ENCODE measurements at regions not wholly inside any gene's neighbourhood (a gene's known extent, or its start where the extent isn't known, plus 50 kb on each side); places are given as distances from the start of the nearest gene placed in this dataset.

DNA sequence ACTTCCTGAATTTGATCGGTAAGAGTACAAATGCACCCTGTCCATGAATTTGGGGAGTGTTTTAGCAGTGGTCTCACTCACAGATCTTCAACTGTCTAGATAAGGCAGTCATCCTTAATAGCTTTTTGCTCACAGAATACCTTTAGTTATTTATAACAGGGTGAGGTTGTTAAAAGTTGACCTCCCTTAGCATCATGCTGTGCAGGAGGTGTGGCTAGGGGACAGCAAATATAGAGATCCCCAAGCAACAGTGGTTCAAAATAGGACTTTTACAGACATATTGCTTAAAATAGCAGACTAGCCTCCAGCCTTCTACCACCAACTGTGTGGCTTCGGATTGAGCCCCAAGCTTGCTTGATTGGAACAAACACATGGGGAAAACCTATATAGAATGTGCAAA, 724.4 kb downstream of the TLE1 start:
- Histone ChIP-seq H3K27me3 (ENCODE audit: control insufficient read depth, insufficient read depth, low read length) (no peaks in the 10 kb centered on the region), H3K27ac (ENCODE audit: low read length) (no peak overlapping the region), H3K9me3 (ENCODE audit: control insufficient read depth, insufficient read depth, low read depth, low read length) (no peaks in the 10 kb centered on the region), H3K36me3 (ENCODE audit: control insufficient read depth, insufficient read depth, low read length) (no peaks in the 10 kb centered on the region), H3K4me1 (ENCODE audit: control insufficient read depth, insufficient read depth, low read length) (no peaks in the 10 kb centered on the region), H3K4me3 (ENCODE audit: low read depth in 2 of 2, low read length in 2 of 2) (no peak overlapping the region)
- no peak for DNase-seq (ENCODE audit: low read depth, low spot score)
- BruUV-seq (replicated peaks), result no TSS peak
- intact Hi-C loops (cut with micrococcal nuclease; ENCODE audit: unreplicated experiment) (no loop called here), in situ Hi-C loops (cut with HindIII; ENCODE audit: low pct_unique_long_range_greater_than_20kb, low sequenced_read_pairs) (no loop called here)
- ChIA-PET CTCF (no interaction called here), POLR2A (no interaction called here)
- ATAC-seq, result no peak
- TF ChIP-seq, protein P1, sequence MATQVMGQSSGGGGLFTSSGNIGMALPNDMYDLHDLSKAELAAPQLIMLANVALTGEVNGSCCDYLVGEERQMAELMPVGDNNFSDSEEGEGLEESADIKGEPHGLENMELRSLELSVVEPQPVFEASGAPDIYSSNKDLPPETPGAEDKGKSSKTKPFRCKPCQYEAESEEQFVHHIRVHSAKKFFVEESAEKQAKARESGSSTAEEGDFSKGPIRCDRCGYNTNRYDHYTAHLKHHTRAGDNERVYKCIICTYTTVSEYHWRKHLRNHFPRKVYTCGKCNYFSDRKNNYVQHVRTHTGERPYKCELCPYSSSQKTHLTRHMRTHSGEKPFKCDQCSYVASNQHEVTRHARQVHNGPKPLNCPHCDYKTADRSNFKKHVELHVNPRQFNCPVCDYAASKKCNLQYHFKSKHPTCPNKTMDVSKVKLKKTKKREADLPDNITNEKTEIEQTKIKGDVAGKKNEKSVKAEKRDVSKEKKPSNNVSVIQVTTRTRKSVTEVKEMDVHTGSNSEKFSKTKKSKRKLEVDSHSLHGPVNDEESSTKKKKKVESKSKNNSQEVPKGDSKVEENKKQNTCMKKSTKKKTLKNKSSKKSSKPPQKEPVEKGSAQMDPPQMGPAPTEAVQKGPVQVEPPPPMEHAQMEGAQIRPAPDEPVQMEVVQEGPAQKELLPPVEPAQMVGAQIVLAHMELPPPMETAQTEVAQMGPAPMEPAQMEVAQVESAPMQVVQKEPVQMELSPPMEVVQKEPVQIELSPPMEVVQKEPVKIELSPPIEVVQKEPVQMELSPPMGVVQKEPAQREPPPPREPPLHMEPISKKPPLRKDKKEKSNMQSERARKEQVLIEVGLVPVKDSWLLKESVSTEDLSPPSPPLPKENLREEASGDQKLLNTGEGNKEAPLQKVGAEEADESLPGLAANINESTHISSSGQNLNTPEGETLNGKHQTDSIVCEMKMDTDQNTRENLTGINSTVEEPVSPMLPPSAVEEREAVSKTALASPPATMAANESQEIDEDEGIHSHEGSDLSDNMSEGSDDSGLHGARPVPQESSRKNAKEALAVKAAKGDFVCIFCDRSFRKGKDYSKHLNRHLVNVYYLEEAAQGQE (IDR thresholded peaks at IDR 0.05; ENCODE audit: insufficient read depth in 1 of 2, low read depth in 2 of 2, low read length in 1 of 2), result no peak
- TF ChIP-seq TCF7L2 (IDR thresholded peaks at IDR 0.05; ENCODE audit: low read depth, low read length) (no peak), POLR2AphosphoS5 (IDR thresholded peaks at IDR 0.05; ENCODE audit: low read depth, low read length) (no peak), SIN3A (IDR thresholded peaks at IDR 0.05; ENCODE audit: borderline replicate concordance, insufficient read depth, low read depth, low read length) (no peak)
- TF ChIP-seq, protein P2, sequence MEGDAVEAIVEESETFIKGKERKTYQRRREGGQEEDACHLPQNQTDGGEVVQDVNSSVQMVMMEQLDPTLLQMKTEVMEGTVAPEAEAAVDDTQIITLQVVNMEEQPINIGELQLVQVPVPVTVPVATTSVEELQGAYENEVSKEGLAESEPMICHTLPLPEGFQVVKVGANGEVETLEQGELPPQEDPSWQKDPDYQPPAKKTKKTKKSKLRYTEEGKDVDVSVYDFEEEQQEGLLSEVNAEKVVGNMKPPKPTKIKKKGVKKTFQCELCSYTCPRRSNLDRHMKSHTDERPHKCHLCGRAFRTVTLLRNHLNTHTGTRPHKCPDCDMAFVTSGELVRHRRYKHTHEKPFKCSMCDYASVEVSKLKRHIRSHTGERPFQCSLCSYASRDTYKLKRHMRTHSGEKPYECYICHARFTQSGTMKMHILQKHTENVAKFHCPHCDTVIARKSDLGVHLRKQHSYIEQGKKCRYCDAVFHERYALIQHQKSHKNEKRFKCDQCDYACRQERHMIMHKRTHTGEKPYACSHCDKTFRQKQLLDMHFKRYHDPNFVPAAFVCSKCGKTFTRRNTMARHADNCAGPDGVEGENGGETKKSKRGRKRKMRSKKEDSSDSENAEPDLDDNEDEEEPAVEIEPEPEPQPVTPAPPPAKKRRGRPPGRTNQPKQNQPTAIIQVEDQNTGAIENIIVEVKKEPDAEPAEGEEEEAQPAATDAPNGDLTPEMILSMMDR (IDR thresholded peaks at IDR 0.05), result no peak

DNA sequence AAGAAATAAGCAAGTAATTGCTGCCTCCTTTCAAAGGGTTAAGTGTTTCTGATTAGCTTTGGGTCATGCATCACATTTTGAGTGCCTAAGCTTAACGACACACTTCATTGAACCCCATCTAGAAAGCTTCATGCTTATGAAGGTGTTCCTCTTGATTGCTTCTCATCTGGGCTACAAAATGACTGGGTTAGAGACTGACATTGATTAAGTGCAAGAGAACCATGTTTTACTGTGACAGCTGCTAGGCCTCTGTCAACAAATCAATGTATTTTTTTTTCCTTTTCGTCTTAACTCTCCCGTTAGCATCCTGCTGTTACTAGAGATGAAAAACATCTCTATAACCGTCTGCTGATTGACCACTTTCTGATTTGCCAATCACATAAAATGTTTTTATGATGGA, 725.0 kb downstream of the TLE1 start:
- Histone ChIP-seq H3K4me3 (ENCODE audit: low read depth in 2 of 2, low read length in 2 of 2) (no peak overlapping the region), H3K36me3 (ENCODE audit: control insufficient read depth, insufficient read depth, low read length) (no peaks in the 10 kb centered on the region), H3K4me1 (ENCODE audit: control insufficient read depth, insufficient read depth, low read length) (no peaks in the 10 kb centered on the region), H3K9me3 (ENCODE audit: control insufficient read depth, insufficient read depth, low read depth, low read length) (no peaks in the 10 kb centered on the region), H3K27ac (ENCODE audit: low read length) (no peak overlapping the region), H3K27me3 (ENCODE audit: control insufficient read depth, insufficient read depth, low read length) (no peaks in the 10 kb centered on the region)
- intact Hi-C loops (cut with micrococcal nuclease; ENCODE audit: unreplicated experiment), result no loop called here
- ChIA-PET CTCF (no interaction called here), POLR2A (no interaction called here)
- TF ChIP-seq, protein P1 (IDR thresholded peaks at IDR 0.05; ENCODE audit: insufficient read depth in 1 of 2, low read depth in 2 of 2, low read length in 1 of 2), result no peak
- TF ChIP-seq POLR2AphosphoS5 (IDR thresholded peaks at IDR 0.05; ENCODE audit: low read depth, low read length) (no peak), SIN3A (IDR thresholded peaks at IDR 0.05; ENCODE audit: borderline replicate concordance, insufficient read depth, low read depth, low read length) (no peak), TCF7L2 (IDR thresholded peaks at IDR 0.05; ENCODE audit: low read depth, low read length) (no peak)
- TF ChIP-seq, protein P2 (IDR thresholded peaks at IDR 0.05), result no peak
- no TSS peak for BruUV-seq (replicated peaks)
- DNase-seq (ENCODE audit: low read depth, low spot score) (no peak), ATAC-seq (no peak)
- in situ Hi-C loops (cut with HindIII; ENCODE audit: low pct_unique_long_range_greater_than_20kb, low sequenced_read_pairs), result no loop called here

Measured in Panc1 (cell line).